ENCODE measurements at regions not wholly inside any gene's neighbourhood (a gene's known extent, or its start where the extent isn't known, plus 50 kb on each side); places are given as distances from the start of the nearest gene placed in this dataset.

GRCh38 chr2:59660262-59660661, 893.2 kb downstream of the BCL11A start:
- no peak overlapping the region for H3K4me3 ChIP-seq (ENCODE audit: low read depth, low read length, poor library complexity, severe bottlenecking)

GRCh38 chr2:59658906-59659635, 894.4 kb downstream of the BCL11A start:
- H3K27me3 ChIP-seq (ENCODE audit: insufficient read depth, low read length): no peaks in the 10 kb centered on the region
- no peaks in the 10 kb centered on the region for H3F3A ChIP-seq (ENCODE audit: insufficient read depth, low read length)
- H3K4me1 ChIP-seq (ENCODE audit: insufficient read depth, low read length, severe bottlenecking): no peaks in the 10 kb centered on the region
- no peaks in the 10 kb centered on the region for H3K79me2 ChIP-seq (ENCODE audit: insufficient read depth, low read length)
- H3K9me2 ChIP-seq (ENCODE audit: low read depth, low read length): no peaks in the 10 kb centered on the region
- TF ChIP-seq EZH2 (IDR thresholded peaks at IDR 0.05; ENCODE audit: borderline replicate concordance, low read length) (no peak), CTCF (IDR thresholded peaks at IDR 0.05; ENCODE audit: low read length) (no peak)
- no peaks in the 10 kb centered on the region for H3K9me3 ChIP-seq (ENCODE audit: low read length)
- H3K27ac ChIP-seq (ENCODE audit: low read depth, low read length, poor library complexity, severe bottlenecking): no peak overlapping the region
- H3K36me3 ChIP-seq (ENCODE audit: insufficient read depth, low read length): no peaks in the 10 kb centered on the region
- H2AFZ ChIP-seq (ENCODE audit: low read length): no peak overlapping the region
- no peak overlapping the region for H3K9ac ChIP-seq (ENCODE audit: low read length)
- H3K4me2 ChIP-seq (ENCODE audit: low read length): no peak overlapping the region
- no peaks in the 10 kb centered on the region for H4K20me1 ChIP-seq (ENCODE audit: insufficient read depth, low read length)
- no peak overlapping the region for H3K4me3 ChIP-seq (ENCODE audit: low read depth, low read length, poor library complexity, severe bottlenecking)

More at GRCh38 chr2:59660262-59660661, 893.2 kb downstream of the BCL11A start:
- Histone ChIP-seq H3K36me3 (ENCODE audit: insufficient read depth, low read length) (no peaks in the 10 kb centered on the region), H3K4me2 (ENCODE audit: low read length) (no peak overlapping the region), H3K4me1 (ENCODE audit: insufficient read depth, low read length, severe bottlenecking) (no peaks in the 10 kb centered on the region), H3K79me2 (ENCODE audit: insufficient read depth, low read length) (no peaks in the 10 kb centered on the region), H3K9ac (ENCODE audit: low read length) (no peak overlapping the region), H3K27ac (ENCODE audit: low read depth, low read length, poor library complexity, severe bottlenecking) (no peak overlapping the region), H3K9me2 (ENCODE audit: low read depth, low read length) (no peaks in the 10 kb centered on the region), H3F3A (ENCODE audit: insufficient read depth, low read length) (no peaks in the 10 kb centered on the region), H2AFZ (ENCODE audit: low read length) (no peak overlapping the region), H3K9me3 (ENCODE audit: low read length) (no peaks in the 10 kb centered on the region), H4K20me1 (ENCODE audit: insufficient read depth, low read length) (no peaks in the 10 kb centered on the region), H3K27me3 (ENCODE audit: insufficient read depth, low read length) (no peaks in the 10 kb centered on the region)
- TF ChIP-seq CTCF (IDR thresholded peaks at IDR 0.05; ENCODE audit: low read length): no peak

GRCh38 chr2:59655809-59656208, 897.6 kb downstream of the BCL11A start:
- no peak for TF ChIP-seq CTCF (IDR thresholded peaks at IDR 0.05; ENCODE audit: low read length)
- TF ChIP-seq EZH2 (IDR thresholded peaks at IDR 0.05; ENCODE audit: borderline replicate concordance, low read length): no peak
- H3K4me2 ChIP-seq (ENCODE audit: low read length): no peak overlapping the region

More at GRCh38 chr2:59655809-59656208, 897.6 kb downstream of the BCL11A start:
- Histone ChIP-seq H3K4me1 (ENCODE audit: insufficient read depth, low read length, severe bottlenecking) (no peaks in the 10 kb centered on the region), H3F3A (ENCODE audit: insufficient read depth, low read length) (no peaks in the 10 kb centered on the region), H3K36me3 (ENCODE audit: insufficient read depth, low read length) (no peaks in the 10 kb centered on the region), H3K9ac (ENCODE audit: low read length) (no peak overlapping the region), H3K9me2 (ENCODE audit: low read depth, low read length) (no peaks in the 10 kb centered on the region), H3K9me3 (ENCODE audit: low read length) (no peaks in the 10 kb centered on the region), H4K20me1 (ENCODE audit: insufficient read depth, low read length) (no peaks in the 10 kb centered on the region), H3K27me3 (ENCODE audit: insufficient read depth, low read length) (no peaks in the 10 kb centered on the region), H3K79me2 (ENCODE audit: insufficient read depth, low read length) (no peaks in the 10 kb centered on the region), H3K4me3 (ENCODE audit: low read depth, low read length, poor library complexity, severe bottlenecking) (no peak overlapping the region), H3K27ac (ENCODE audit: low read depth, low read length, poor library complexity, severe bottlenecking) (no peak overlapping the region), H2AFZ (ENCODE audit: low read length) (no peak overlapping the region)

Data from OCI-LY1 (cell line).